Cardiac muscle cell (in vitro differentiated cells and primary cell): ENCODE measurements at regions not wholly inside any gene's neighbourhood (a gene's known extent, or its start where the extent isn't known, plus 50 kb on each side); places are given as distances from the start of the nearest gene placed in this dataset.
"Not testable (repeated sequence)": the region's sequence is repeated elsewhere in the genome, so short reads cannot be mapped to it uniquely, and the experiment has no call there.

Experiments
- DNase-seq, 2 donors: peaks; one replicate each; pipeline versions ENCODE4 v3.0.0 to v3.0.0-alpha.2; 2010 to 2017; ENCODE audit warnings: low read depth in 1 of 2, low spot score in 1 of 2
- H3K27ac ChIP-seq: fragments of 200-600 bp; sonication (generic); 2 replicates; pipeline ENCODE4 v1.5.1; 2016
- H3K27me3 ChIP-seq: fragments of 200-600 bp; sonication (generic); 2 replicates; pipeline ENCODE4 v1.6.0; 2016; ENCODE audit warnings: control low read depth
- H3K36me3 ChIP-seq: fragments of 200-600 bp; sonication (generic); 2 replicates; pipeline ENCODE4 v1.5.1; 2016; ENCODE audit warnings: control low read depth
- H3K4me1 ChIP-seq: fragments of 200-600 bp; sonication (generic); 2 replicates; pipeline ENCODE4 v1.8.1; 2017; ENCODE audit warnings: low read depth, mild to moderate bottlenecking, mixed run types
- H3K4me3 ChIP-seq: fragments of 200-600 bp; sonication (generic); 2 replicates; pipeline ENCODE4 v1.5.1; 2016; ENCODE audit warnings: mild to moderate bottlenecking
- H3K9me3 ChIP-seq: fragments of 200-600 bp; sonication (generic); 2 replicates; pipeline ENCODE4 v1.5.1; 2017; ENCODE audit warnings: low read depth, mild to moderate bottlenecking, control low read depth
- CTCF ChIP-seq: IDR thresholded peaks from 2 replicates; pipeline ENCODE4 v1.5.1; 2012; ENCODE audit warnings: low read depth, mild to moderate bottlenecking, low read length

- no peaks in the 10 kb centered on the region for H3K4me1 ChIP-seq
- H3K36me3 ChIP-seq: no peaks in the 10 kb centered on the region
- no peaks in the 10 kb centered on the region for H3K27me3 ChIP-seq
- H3K27ac ChIP-seq: no peak overlapping the region
- H3K9me3 ChIP-seq: no peaks in the 10 kb centered on the region
- no peak overlapping the region for H3K4me3 ChIP-seq
- DNase-seq: no peak
- no peak for TF ChIP-seq CTCF
Measured at GRCh38 chr7:159207393-159207792, 62.7 kb upstream of the VIPR2 start.

GRCh38 chr7:159205833-159206232 is 61.2 kb upstream of the VIPR2 start:
- no peak for DNase-seq
- no peak overlapping the region for H3K27ac ChIP-seq
- H3K27me3 ChIP-seq: no peaks in the 10 kb centered on the region
- no peaks in the 10 kb centered on the region for H3K4me1 ChIP-seq
- no peak overlapping the region for H3K4me3 ChIP-seq
- no peaks in the 10 kb centered on the region for H3K9me3 ChIP-seq
- no peak for TF ChIP-seq CTCF
- no peaks in the 10 kb centered on the region for H3K36me3 ChIP-seq

- Histone ChIP-seq H3K36me3 (no peaks in the 10 kb centered on the region), H3K9me3 (no peaks in the 10 kb centered on the region), H3K27ac (no peak overlapping the region), H3K4me3 (no peak overlapping the region), H3K27me3 (no peaks in the 10 kb centered on the region), H3K4me1 (no peaks in the 10 kb centered on the region)
- no peak for TF ChIP-seq CTCF
- DNase-seq: no peak
Measured at GRCh38 chr7:159204664-159205063, 60.0 kb upstream of the VIPR2 start.

GRCh38 chr7:159203253-159203652 is 58.6 kb upstream of the VIPR2 start:
- H3K27me3 ChIP-seq, H3K4me1 ChIP-seq, H3K36me3 ChIP-seq, H3K4me3 ChIP-seq, H3K9me3 ChIP-seq, H3K27ac ChIP-seq, DNase-seq: not testable (repeated sequence)

- Histone ChIP-seq H3K9me3 (no peaks in the 10 kb centered on the region), H3K36me3 (no peaks in the 10 kb centered on the region), H3K4me1 (no peaks in the 10 kb centered on the region), H3K27ac (no peak overlapping the region), H3K4me3 (no peak overlapping the region), H3K27me3 (no peaks in the 10 kb centered on the region)
- DNase-seq: no peak
- no peak for TF ChIP-seq CTCF
Measured at GRCh38 chr7:159201722-159202330, 57.2 kb upstream of the VIPR2 start.

- no peak overlapping the region for H3K4me3 ChIP-seq
- no peaks in the 10 kb centered on the region for H3K9me3 ChIP-seq
- TF ChIP-seq CTCF: no peak
- no peaks in the 10 kb centered on the region for H3K36me3 ChIP-seq
- no peak for DNase-seq
- H3K4me1 ChIP-seq: no peaks in the 10 kb centered on the region
- no peaks in the 10 kb centered on the region for H3K27me3 ChIP-seq
- no peak overlapping the region for H3K27ac ChIP-seq
Measured at GRCh38 chr7:159200421-159200820, 55.8 kb upstream of the VIPR2 start.
